ENCODE measurements at regions not wholly inside any gene's neighbourhood (a gene's known extent, or its start where the extent isn't known, plus 50 kb on each side); places are given as distances from the start of the nearest gene placed in this dataset.

DNA sequence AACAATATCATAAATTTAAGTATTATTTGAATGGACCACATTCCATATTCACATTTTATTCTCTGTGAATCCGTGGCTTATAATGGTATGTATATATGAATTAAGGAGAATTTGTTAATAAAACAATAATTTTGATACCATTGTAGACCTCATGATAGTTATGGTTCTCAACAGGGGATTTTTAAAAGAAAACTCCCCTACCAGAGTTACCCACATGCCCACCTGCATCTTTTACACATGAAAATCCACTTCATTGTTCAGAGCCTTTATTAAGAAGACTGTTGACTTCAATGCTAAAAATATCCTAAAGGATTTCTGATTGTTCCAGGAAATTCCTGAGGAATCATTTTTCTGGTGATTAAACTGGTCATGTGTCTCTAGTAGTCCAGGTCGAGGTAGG is 557.7 kb upstream of the MEF2C start:
- Histone ChIP-seq H3K27me3 (no peaks in the 10 kb centered on the region), H3K79me2 (no peaks in the 10 kb centered on the region), H3K4me1 (ENCODE audit: insufficient read depth) (no peaks in the 10 kb centered on the region), H3K27ac (no peak overlapping the region), H3K4me2 (no peak overlapping the region), H2AFZ (no peak overlapping the region), H3K9me3 (ENCODE audit: low read depth) (no peaks in the 10 kb centered on the region), H3K36me3 (replicated peaks; ENCODE audit: insufficient read depth, low read depth) (no peaks in the 10 kb centered on the region), H3K9me2 (replicated peaks; ENCODE audit: insufficient read depth) (no peaks in the 10 kb centered on the region), H3K4me3 (no peak overlapping the region), H4K20me1 (ENCODE audit: insufficient read depth, poor library complexity, severe bottlenecking) (no peaks in the 10 kb centered on the region)
- 82% methylated on average over 2 of the region's 2 CpGs for WGBS (ENCODE audit: low lambda C conversion rate, missing lambda C conversion rate)
- DNase-seq (ENCODE audit: low spot score), result no peak
- no peak for TF ChIP-seq EZH2phosphoT487 (IDR thresholded peaks at IDR 0.05; ENCODE audit: low read depth, severe bottlenecking, unreplicated experiment)
- TF ChIP-seq EZH2 (IDR thresholded peaks at IDR 0.05; ENCODE audit: borderline replicate concordance), result no peak

DNA sequence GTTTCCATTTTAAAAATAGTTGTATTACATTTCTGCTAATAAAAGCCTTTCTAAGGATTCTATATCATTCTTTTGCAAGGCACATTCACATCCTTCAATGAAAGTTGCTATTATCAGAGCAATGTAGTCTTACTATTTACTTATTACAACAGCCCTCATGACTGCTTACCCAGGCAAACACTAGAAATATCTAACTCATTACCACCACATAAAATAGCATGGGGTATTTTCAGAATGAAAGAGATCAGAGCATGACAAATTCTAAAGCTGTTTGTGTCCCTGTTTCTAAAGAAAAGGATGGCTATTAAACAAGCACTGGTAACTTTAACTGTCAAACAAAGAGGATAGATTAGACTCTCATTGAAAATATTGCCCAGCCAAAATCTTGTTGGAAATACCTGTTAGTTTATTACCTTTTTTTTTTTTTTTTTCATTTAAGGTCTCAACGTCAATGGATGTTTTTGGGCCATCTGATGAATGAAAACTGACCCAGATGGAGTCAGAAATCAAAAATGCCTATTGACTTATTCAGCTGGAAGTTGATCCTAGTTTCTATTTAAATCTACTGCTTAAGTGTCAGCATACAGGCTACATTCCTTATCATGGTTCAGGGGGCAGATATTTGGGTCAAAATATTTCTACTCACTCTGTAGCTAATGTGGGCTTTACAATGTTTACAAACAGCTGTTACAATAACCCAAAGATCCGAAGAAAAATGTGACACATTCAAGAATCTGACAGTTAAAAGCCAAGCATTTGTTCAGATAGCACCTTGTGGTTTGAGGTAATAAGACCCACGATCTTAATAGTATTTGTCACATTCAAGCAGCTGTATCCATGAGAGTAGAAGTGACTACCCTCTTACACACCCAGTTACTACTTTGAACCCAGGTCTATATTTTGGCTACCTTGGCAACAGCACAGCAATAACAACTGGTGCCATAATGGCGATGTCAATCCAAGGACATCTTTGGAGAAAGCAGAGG is 554.8 kb upstream of the MEF2C start:
- H3K27ac ChIP-seq, result no peak overlapping the region
- 62% methylated on average over 4 of the region's 4 CpGs for WGBS (ENCODE audit: low lambda C conversion rate, missing lambda C conversion rate)

DNA sequence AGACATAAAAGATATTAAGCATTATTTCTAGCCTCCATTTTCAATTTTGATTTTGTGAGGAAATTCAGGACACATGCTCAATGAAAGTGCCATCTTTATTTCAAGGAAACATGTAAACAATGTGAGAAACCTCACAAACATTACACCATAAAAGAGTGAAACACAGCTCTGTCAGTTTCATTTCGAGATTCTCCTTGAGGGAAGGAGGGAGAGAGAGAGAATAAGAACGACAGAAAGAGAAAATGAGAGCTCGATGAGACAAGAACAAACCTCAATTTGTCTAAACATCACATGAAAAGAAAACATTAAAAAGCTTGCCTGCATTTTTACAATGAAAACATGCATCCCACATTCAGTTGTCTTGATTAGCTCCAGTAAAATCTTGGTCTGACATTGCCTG is 553.5 kb upstream of the MEF2C start:
- no peaks in the 10 kb centered on the region for H3K9me3 ChIP-seq (ENCODE audit: low read depth)
- H3K79me2 ChIP-seq, result no peaks in the 10 kb centered on the region
- H3K9me2 ChIP-seq (replicated peaks; ENCODE audit: insufficient read depth), result no peaks in the 10 kb centered on the region
- no peaks in the 10 kb centered on the region for H3K27me3 ChIP-seq
- H4K20me1 ChIP-seq (ENCODE audit: insufficient read depth, poor library complexity, severe bottlenecking), result no peaks in the 10 kb centered on the region
- no peak overlapping the region for H3K27ac ChIP-seq
- TF ChIP-seq EZH2 (IDR thresholded peaks at IDR 0.05; ENCODE audit: borderline replicate concordance) (no peak), EZH2phosphoT487 (IDR thresholded peaks at IDR 0.05; ENCODE audit: low read depth, severe bottlenecking, unreplicated experiment) (no peak)
- TF ChIP-seq, protein P1, sequence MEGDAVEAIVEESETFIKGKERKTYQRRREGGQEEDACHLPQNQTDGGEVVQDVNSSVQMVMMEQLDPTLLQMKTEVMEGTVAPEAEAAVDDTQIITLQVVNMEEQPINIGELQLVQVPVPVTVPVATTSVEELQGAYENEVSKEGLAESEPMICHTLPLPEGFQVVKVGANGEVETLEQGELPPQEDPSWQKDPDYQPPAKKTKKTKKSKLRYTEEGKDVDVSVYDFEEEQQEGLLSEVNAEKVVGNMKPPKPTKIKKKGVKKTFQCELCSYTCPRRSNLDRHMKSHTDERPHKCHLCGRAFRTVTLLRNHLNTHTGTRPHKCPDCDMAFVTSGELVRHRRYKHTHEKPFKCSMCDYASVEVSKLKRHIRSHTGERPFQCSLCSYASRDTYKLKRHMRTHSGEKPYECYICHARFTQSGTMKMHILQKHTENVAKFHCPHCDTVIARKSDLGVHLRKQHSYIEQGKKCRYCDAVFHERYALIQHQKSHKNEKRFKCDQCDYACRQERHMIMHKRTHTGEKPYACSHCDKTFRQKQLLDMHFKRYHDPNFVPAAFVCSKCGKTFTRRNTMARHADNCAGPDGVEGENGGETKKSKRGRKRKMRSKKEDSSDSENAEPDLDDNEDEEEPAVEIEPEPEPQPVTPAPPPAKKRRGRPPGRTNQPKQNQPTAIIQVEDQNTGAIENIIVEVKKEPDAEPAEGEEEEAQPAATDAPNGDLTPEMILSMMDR (IDR thresholded peaks at IDR 0.05; ENCODE audit: poor library complexity), result no peak
- WGBS (ENCODE audit: low lambda C conversion rate, missing lambda C conversion rate), result 69% methylated on average over 3 of the region's 3 CpGs
- H3K36me3 ChIP-seq (replicated peaks; ENCODE audit: insufficient read depth, low read depth), result no peaks in the 10 kb centered on the region
- no peaks in the 10 kb centered on the region for H3K4me1 ChIP-seq (ENCODE audit: insufficient read depth)
- H3K4me3 ChIP-seq, result no peak overlapping the region
- no peak overlapping the region for H3K4me2 ChIP-seq
- DNase-seq (ENCODE audit: low spot score), result no peak
- H2AFZ ChIP-seq, result no peak overlapping the region

More for the DNA sequence above, 554.8 kb upstream of the MEF2C start:
- no peak overlapping the region for H3K4me3 ChIP-seq
- H3K9me2 ChIP-seq (replicated peaks; ENCODE audit: insufficient read depth), result no peaks in the 10 kb centered on the region
- H3K36me3 ChIP-seq (replicated peaks; ENCODE audit: insufficient read depth, low read depth), result no peaks in the 10 kb centered on the region
- H3K27me3 ChIP-seq, result no peaks in the 10 kb centered on the region
- no peaks in the 10 kb centered on the region for H3K79me2 ChIP-seq
- H3K9me3 ChIP-seq (ENCODE audit: low read depth), result no peaks in the 10 kb centered on the region
- H2AFZ ChIP-seq, result no peak overlapping the region
- H3K4me2 ChIP-seq, result no peak overlapping the region
- TF ChIP-seq, protein P1 (IDR thresholded peaks at IDR 0.05; ENCODE audit: poor library complexity), result no peak
- DNase-seq (ENCODE audit: low spot score), result no peak
- H3K4me1 ChIP-seq (ENCODE audit: insufficient read depth), result no peaks in the 10 kb centered on the region
- H4K20me1 ChIP-seq (ENCODE audit: insufficient read depth, poor library complexity, severe bottlenecking), result no peaks in the 10 kb centered on the region

DNA sequence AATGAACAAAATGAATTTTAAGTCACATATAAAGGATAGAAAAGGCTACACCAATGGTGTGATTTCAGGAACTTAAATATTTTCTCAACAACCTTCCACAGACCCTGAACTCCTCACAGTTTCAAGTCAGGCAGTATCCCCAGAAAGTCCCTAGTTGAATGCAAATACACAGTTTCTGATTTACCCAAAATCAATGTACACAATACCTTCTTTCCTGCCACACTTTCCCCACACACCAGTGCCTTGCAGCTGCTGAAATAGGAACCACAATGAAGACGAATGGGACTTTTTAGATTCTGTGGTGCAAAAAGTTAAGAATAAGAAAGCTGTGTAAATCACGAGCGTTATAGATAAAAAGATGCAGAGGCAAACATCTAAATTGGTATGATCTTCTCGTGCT is 552.4 kb upstream of the MEF2C start:
- H3K79me2 ChIP-seq, result no peaks in the 10 kb centered on the region
- H3K27me3 ChIP-seq, result no peaks in the 10 kb centered on the region
- TF ChIP-seq EZH2 (IDR thresholded peaks at IDR 0.05; ENCODE audit: borderline replicate concordance), result no peak
- TF ChIP-seq, protein P1 (IDR thresholded peaks at IDR 0.05; ENCODE audit: poor library complexity), result no peak
- TF ChIP-seq EZH2phosphoT487 (IDR thresholded peaks at IDR 0.05; ENCODE audit: low read depth, severe bottlenecking, unreplicated experiment), result no peak
- DNase-seq (ENCODE audit: low spot score), result no peak
- H2AFZ ChIP-seq, result no peak overlapping the region
- no peaks in the 10 kb centered on the region for H3K4me1 ChIP-seq (ENCODE audit: insufficient read depth)
- no peak overlapping the region for H3K27ac ChIP-seq
- H3K9me3 ChIP-seq (ENCODE audit: low read depth), result no peaks in the 10 kb centered on the region
- no peaks in the 10 kb centered on the region for H3K36me3 ChIP-seq (replicated peaks; ENCODE audit: insufficient read depth, low read depth)
- H3K4me2 ChIP-seq, result no peak overlapping the region
- H3K9me2 ChIP-seq (replicated peaks; ENCODE audit: insufficient read depth), result no peaks in the 10 kb centered on the region
- WGBS (ENCODE audit: low lambda C conversion rate, missing lambda C conversion rate), result 85% methylated on average over 4 of the region's 4 CpGs
- H4K20me1 ChIP-seq (ENCODE audit: insufficient read depth, poor library complexity, severe bottlenecking), result no peaks in the 10 kb centered on the region
- H3K4me3 ChIP-seq, result no peak overlapping the region
